ENCODE measurements at regions not wholly inside any gene's neighbourhood (a gene's known extent, or its start where the extent isn't known, plus 50 kb on each side); places are given as distances from the start of the nearest gene placed in this dataset.

DNA sequence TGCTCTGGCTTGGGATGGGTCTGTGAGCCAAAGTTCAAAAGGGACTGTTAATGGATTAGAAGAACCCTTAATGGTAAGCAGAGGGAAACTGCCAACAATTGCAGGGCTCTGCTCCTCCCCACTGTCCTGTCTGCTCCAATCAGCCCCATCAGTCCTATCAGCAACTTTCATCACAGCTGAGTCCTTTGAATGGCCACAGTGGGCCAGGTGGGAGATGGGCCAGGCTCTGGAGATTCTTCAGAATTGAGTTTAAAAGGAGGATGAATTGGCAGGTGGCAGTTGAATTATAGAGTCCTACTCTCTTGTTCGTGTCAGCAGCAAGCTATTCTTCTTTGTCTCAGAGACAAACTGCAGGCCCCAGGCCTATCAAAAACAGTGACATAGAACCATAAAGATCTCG lies 573.9 kb downstream of the EPHA4 start:
- no peaks in the 10 kb centered on the region for H3K9me3 Mint-ChIP-seq
- H3K27ac Mint-ChIP-seq (ENCODE audit: unreplicated experiment), result no peak overlapping the region
- H3K36me3 Mint-ChIP-seq (ENCODE audit: low read depth), result no peaks in the 10 kb centered on the region
- DNase-seq (ENCODE audit: low read depth, low spot score), result no peak
- H3K27me3 Mint-ChIP-seq (ENCODE audit: low read depth), result no peaks in the 10 kb centered on the region
- TF ChIP-seq CTCF (conservative IDR thresholded peaks at IDR 0.05), result no peak
- H3K4me3 Mint-ChIP-seq, result no peak overlapping the region
- peaks cover 12% of the 10 kb centered on the region for H3K4me1 Mint-ChIP-seq

DNA sequence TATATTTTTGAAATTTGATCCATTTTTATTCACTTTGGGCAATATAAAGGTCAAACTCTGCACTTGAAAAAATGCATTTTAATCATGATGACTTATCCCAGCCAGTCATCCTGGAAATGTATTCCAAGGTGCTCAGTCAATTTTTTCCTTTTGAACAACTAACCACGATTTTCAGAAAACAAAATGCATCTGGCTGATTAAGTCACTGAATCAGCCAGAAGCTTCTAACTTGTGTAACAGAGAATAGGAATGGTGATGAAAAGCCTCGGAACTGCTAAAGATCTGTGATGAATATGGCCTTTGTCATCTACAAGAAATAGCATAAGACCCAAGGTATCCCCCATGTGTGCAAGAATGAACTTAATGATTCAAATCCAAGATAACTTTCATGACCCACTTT lies 572.7 kb downstream of the EPHA4 start:
- Mint-ChIP-seq H3K27ac (ENCODE audit: unreplicated experiment) (no peak overlapping the region), H3K4me1 (peaks cover 12% of the 10 kb centered on the region), H3K27me3 (ENCODE audit: low read depth) (no peaks in the 10 kb centered on the region), H3K36me3 (ENCODE audit: low read depth) (no peaks in the 10 kb centered on the region), H3K4me3 (no peak overlapping the region), H3K9me3 (no peaks in the 10 kb centered on the region)
- TF ChIP-seq CTCF (conservative IDR thresholded peaks at IDR 0.05), result no peak
- DNase-seq (ENCODE audit: low read depth, low spot score), result no peak

GRCh38 chr2:221001381-221001801 lies 570.7 kb downstream of the EPHA4 start:
- no peak for TF ChIP-seq CTCF (conservative IDR thresholded peaks at IDR 0.05)
- H3K36me3 Mint-ChIP-seq (ENCODE audit: low read depth), result no peaks in the 10 kb centered on the region
- no peaks in the 10 kb centered on the region for H3K27me3 Mint-ChIP-seq (ENCODE audit: low read depth)
- peaks cover 4% of the 10 kb centered on the region for H3K4me1 Mint-ChIP-seq
- H3K27ac Mint-ChIP-seq (ENCODE audit: unreplicated experiment), result no peak overlapping the region
- H3K9me3 Mint-ChIP-seq, result no peaks in the 10 kb centered on the region
- H3K4me3 Mint-ChIP-seq, result no peak overlapping the region
- DNase-seq (ENCODE audit: low read depth, low spot score), result no peak

- Mint-ChIP-seq H3K36me3 (ENCODE audit: low read depth) (no peaks in the 10 kb centered on the region), H3K27ac (ENCODE audit: unreplicated experiment) (no peak overlapping the region), H3K4me3 (no peak overlapping the region), H3K9me3 (no peaks in the 10 kb centered on the region), H3K27me3 (ENCODE audit: low read depth) (no peaks in the 10 kb centered on the region), H3K4me1 (peaks cover 4% of the 10 kb centered on the region)
- TF ChIP-seq CTCF (conservative IDR thresholded peaks at IDR 0.05), result no peak
- DNase-seq (ENCODE audit: low read depth, low spot score), result no peak
Observed at GRCh38 chr2:221002101-221002685, 569.9 kb downstream of the EPHA4 start.

GRCh38 chr2:221005338-221005737 lies 566.8 kb downstream of the EPHA4 start:
- DNase-seq (ENCODE audit: low read depth, low spot score), result no peak
- Mint-ChIP-seq H3K4me1 (no peaks in the 10 kb centered on the region), H3K27ac (ENCODE audit: unreplicated experiment) (no peak overlapping the region), H3K27me3 (ENCODE audit: low read depth) (no peaks in the 10 kb centered on the region), H3K9me3 (no peaks in the 10 kb centered on the region), H3K36me3 (ENCODE audit: low read depth) (no peaks in the 10 kb centered on the region), H3K4me3 (no peak overlapping the region)
- TF ChIP-seq CTCF (conservative IDR thresholded peaks at IDR 0.05), result no peak
